GM12878 (cell line): ENCODE measurements at regions not wholly inside any gene's neighbourhood (a gene's known extent, or its start where the extent isn't known, plus 50 kb on each side); places are given as distances from the start of the nearest gene placed in this dataset.

Source experiments
- ATAC-seq: fragments of 200-7000 bp; cut with Tn5 transposase; 3 replicates; pipeline ENCODE4 v1.9.1; 2020; ENCODE audit warnings: mild to moderate bottlenecking, moderate library complexity
- BruUV-seq: library from RNA; stranded (reverse); fragments of 400-500 nt; replicated peaks from 2 replicates; lab custom pipeline; 2021; lab: Mats Ljungman, UMichigan
- CTCF ChIA-PET: fragments of 300-600 bp; sonication (Branson Sonifier 250); formaldehyde crosslinking; extraction: SDS; loops from one replicate; lab custom pipeline; 2021; ENCODE audit warnings: inconsistent platforms; lab: Yijun Ruan, JAX
- POLR2A ChIA-PET: fragments of 350-600 bp; formaldehyde crosslinking; extraction: SDS; loops from one replicate; lab custom pipeline; 2021; ENCODE audit warnings: inconsistent platforms; lab: Charles Lee
- RAD21 ChIA-PET: fragments of 300-600 bp; sonication (Branson Sonifier 250); formaldehyde crosslinking; loops from one replicate; lab custom pipeline; 2023; ENCODE audit warnings: antibody characterized with exemption; ENCODE audit not compliant: unreplicated experiment; lab: Charles Lee
- SMC1A ChIA-PET: fragments of 300-600 bp; sonication (Branson Sonifier 250); formaldehyde crosslinking; loops from one replicate; lab custom pipeline; 2023; ENCODE audit not compliant: unreplicated experiment, uncharacterized antibody; lab: Charles Lee
- DNase-seq: peaks from one replicate; pipeline ENCODE4 v3.0.0-alpha.2; 2011; ENCODE audit warnings: low read depth, low spot score
- FAIRE-seq: peaks from 3 replicates; lab custom pipeline; 2011; peaks lifted over from hg19 to GRCh38; lab: Jason Lieb, UNC
- H2AFZ ChIP-seq: 2 replicates; pipeline ENCODE4 v1.6.0; 2011; ENCODE audit warnings: low read depth, low read length, control low read depth; ENCODE audit not compliant: control insufficient read depth
- H3K27ac ChIP-seq: 2 replicates; pipeline ENCODE4 v1.5.1; 2011; ENCODE audit warnings: control low read depth; ENCODE audit not compliant: control insufficient read depth, insufficient read depth
- H3K27me3 ChIP-seq, 2 experiments: replicated peaks in 1 of 2; 2 replicates each; pipeline versions ENCODE4 v1.6.0 to v1.6.1; 2011; ENCODE audit warnings: low read length in 1 of 2; ENCODE audit not compliant: control insufficient read depth in 2 of 2, insufficient read depth in 2 of 2
- H3K36me3 ChIP-seq, 2 experiments: 2 replicates each; pipeline ENCODE4 v1.5.1; 2011; ENCODE audit warnings: low read length in 1 of 2; ENCODE audit not compliant: control insufficient read depth in 2 of 2, insufficient read depth in 2 of 2
- H3K4me1 ChIP-seq: 2 replicates; pipeline ENCODE4 v1.6.1; 2011; ENCODE audit warnings: mild to moderate bottlenecking, low read length, moderate library complexity, mixed read lengths; ENCODE audit not compliant: control insufficient read depth, insufficient read depth
- H3K4me2 ChIP-seq: 2 replicates; pipeline ENCODE4 v1.6.0; 2011; ENCODE audit warnings: control low read depth; ENCODE audit not compliant: control insufficient read depth, insufficient read depth
- H3K4me3 ChIP-seq: fragments of 200-600 bp; sonication (generic); 2 replicates; pipeline ENCODE4 v1.5.1; 2016
- H3K79me2 ChIP-seq: 2 replicates; pipeline ENCODE4 v1.6.0; 2011; ENCODE audit warnings: low read length; ENCODE audit not compliant: control insufficient read depth, insufficient read depth
- H3K9ac ChIP-seq: 2 replicates; pipeline ENCODE4 v1.8.0; 2011; ENCODE audit warnings: low read length, control low read depth, mixed read lengths; ENCODE audit not compliant: control insufficient read depth, insufficient read depth
- H3K9me3 ChIP-seq: replicated peaks from 3 replicates; pipeline ENCODE4 v1.5.1; 2011; ENCODE audit warnings: mild to moderate bottlenecking, low read length; ENCODE audit not compliant: control insufficient read depth, insufficient read depth
- H4K20me1 ChIP-seq: 2 replicates; pipeline ENCODE4 v1.6.0; 2011; ENCODE audit not compliant: control insufficient read depth, insufficient read depth
- ETV6 ChIP-seq, 2 experiments: fragments of 450-650 bp in 1 of 2; IDR thresholded peaks in 1 of 2; conservative IDR thresholded peaks in 1 of 2; 2 replicates each; pipeline ENCODE4 v1.6.1; 2014; ENCODE audit warnings: antibody characterized with exemption in 1 of 2, borderline replicate concordance in 1 of 2, low read depth in 1 of 2, mild to moderate bottlenecking in 1 of 2, moderate library complexity in 1 of 2
- FOS ChIP-seq: IDR thresholded peaks from 3 replicates; pipeline ENCODE4 v1.6.1; 2011; ENCODE audit warnings: borderline replicate concordance; ENCODE audit not compliant: insufficient read length; ENCODE audit errors: extremely low read depth
- HDGF ChIP-seq: fragments of 450-650 bp; IDR thresholded peaks from 2 replicates; pipeline ENCODE4 v1.6.1; 2016; ENCODE audit warnings: antibody characterized with exemption
- IKZF1 ChIP-seq: fragments of 450-650 bp; conservative IDR thresholded peaks from 2 replicates; pipeline ENCODE4 v1.6.1; 2017; ENCODE audit warnings: antibody characterized with exemption, mild to moderate bottlenecking
- JUND ChIP-seq: IDR thresholded peaks from 2 replicates; pipeline ENCODE4 v1.6.1; 2012; ENCODE audit warnings: low read depth, mild to moderate bottlenecking, low read length, improper control_type of control experiment, moderate library complexity
- LARP7 ChIP-seq: fragments of 450-650 bp; IDR thresholded peaks from 2 replicates; pipeline ENCODE4 v1.6.1; 2017; ENCODE audit warnings: mild to moderate bottlenecking
- MLLT1 ChIP-seq: fragments of 450-650 bp; IDR thresholded peaks from 2 replicates; pipeline ENCODE4 v1.6.1; 2016; ENCODE audit warnings: mild to moderate bottlenecking
- NR2F1 ChIP-seq: fragments of 450-650 bp; conservative IDR thresholded peaks from 2 replicates; pipeline ENCODE4 v1.6.1; 2017; ENCODE audit warnings: mild to moderate bottlenecking
- RELA ChIP-seq: fragments of 450-650 bp; IDR thresholded peaks from 2 replicates; pipeline ENCODE4 v1.8.0; 2014; ENCODE audit warnings: borderline replicate concordance; ENCODE audit not compliant: partially characterized antibody
- SPI1 ChIP-seq: IDR thresholded peaks from 2 replicates; pipeline ENCODE4 v1.6.1; 2011; ENCODE audit warnings: low read depth, mild to moderate bottlenecking, low read length, moderate library complexity, borderline replicate concordance; ENCODE audit not compliant: insufficient read depth
- SUPT20H ChIP-seq: IDR thresholded peaks from 2 replicates; pipeline ENCODE4 v1.6.1; 2011; ENCODE audit warnings: low read depth, mild to moderate bottlenecking, low read length, moderate library complexity, borderline replicate concordance; ENCODE audit not compliant: control insufficient read depth
- TCF7 ChIP-seq: IDR thresholded peaks from 2 replicates; pipeline ENCODE4 v1.6.1; 2014; ENCODE audit warnings: antibody characterized with exemption, borderline replicate concordance
- WGBS: methylation state at CpG from one replicate; pipeline ENCODE4 v1.1.6; 2016; ENCODE audit warnings: low lambda C conversion rate; ENCODE audit not compliant: insufficient replicate concordance, insufficient coverage; ENCODE audit errors: missing lambda C conversion rate; 5-methylcytosine and 5-hydroxymethylcytosine counted together
- in situ Hi-C: fragments of 300-500 bp; cut with MboI; formaldehyde crosslinking; loops from 9 replicates; pipeline ENCODE4 v1.14.3; 2018; ENCODE audit warnings: mixed read lengths
- intact Hi-C: fragments of 100-400 bp; cut with micrococcal nuclease; formaldehyde crosslinking; loops from one replicate; pipeline ENCODE4 v1.14.2; 2022; ENCODE audit not compliant: unreplicated experiment

- no peaks in the 10 kb centered on the region; the same call in 2 of the 3 replicates for H3K9me3 ChIP-seq
- DNase-seq: no peak
- H3K4me2 ChIP-seq: no peak overlapping the region
- intact Hi-C loops: no loop called here
- no peaks in the 10 kb centered on the region for H3K79me2 ChIP-seq
- no TSS peak for BruUV-seq
- H3K36me3 ChIP-seq: no peaks in the 10 kb centered on the region
- ChIA-PET SMC1A (no interaction called here), CTCF (interaction anchor here (0.9 kb wide), 1 partner anchor 125 kb away, joined by 3 read pairs; no protein-coding TSS in a partner anchor), RAD21 (no interaction called here), POLR2A (no interaction called here)
- H2AFZ ChIP-seq: no peak overlapping the region
- 0% methylated on average over 3 of the region's 3 CpGs for WGBS
- TF ChIP-seq SPI1 (peak; percentile 9; the same call in 1 of the 2 replicates), JUND (no peak), IKZF1 (no peak), FOS (no peak), ETV6 (conservative IDR thresholded peaks at IDR 0.05 in 1 of 2, IDR thresholded peaks at IDR 0.05 in 1 of 2; ENCODE audit: borderline replicate concordance in 1 of 2, low read depth in 1 of 2) (no peak)
- no peak overlapping the region for H3K27ac ChIP-seq
- no peak overlapping the region for H3K4me3 ChIP-seq
- ATAC-seq: peak; percentile 45; the same call in 2 of the 3 replicates
- no peak for FAIRE-seq
- no peak overlapping the region for H3K9ac ChIP-seq
- in situ Hi-C loops: no loop called here
- no peaks in the 10 kb centered on the region for H3K4me1 ChIP-seq
- H4K20me1 ChIP-seq: no peaks in the 10 kb centered on the region
- no peaks in the 10 kb centered on the region for H3K27me3 ChIP-seq
Observed at GRCh38 chr21:25029580-25029979, 577.7 kb downstream of the MRPL39 start.

DNA sequence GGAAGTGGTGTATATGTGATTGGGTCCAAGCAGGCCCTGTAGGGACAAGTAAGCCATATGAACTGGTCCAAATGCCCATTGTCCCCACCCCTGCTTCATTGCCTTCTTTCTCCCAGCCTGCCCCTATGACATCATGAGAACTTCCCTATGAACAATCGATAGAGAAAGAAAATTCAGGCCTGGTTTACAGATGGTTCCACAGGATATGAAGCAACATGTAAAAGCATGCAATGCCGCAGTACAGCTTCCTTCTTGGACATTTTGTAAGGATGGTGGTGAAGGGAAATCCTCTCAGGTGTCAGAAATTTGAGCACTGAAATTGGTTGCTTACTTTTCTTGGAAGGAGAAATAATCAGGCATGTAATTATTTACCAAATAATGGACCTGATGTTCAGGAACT, 581.7 kb downstream of the MRPL39 start:
- no peak for ATAC-seq
- WGBS: 26% methylated on average over 2 of the region's 2 CpGs
- TF ChIP-seq TCF7 (no peak), RELA (no peak), NR2F1 (no peak), MLLT1 (no peak), HDGF (no peak), SUPT20H (no peak), LARP7 (no peak)
- TF ChIP-seq, all 136 proteins: peak for 0
- Histone ChIP-seq H3K4me3 (no peak overlapping the region), H3K27ac (no peak overlapping the region), H4K20me1 (no peaks in the 10 kb centered on the region), H2AFZ (no peak overlapping the region), H3K79me2 (no peaks in the 10 kb centered on the region), H3K27me3 (no peaks in the 10 kb centered on the region), H3K9ac (no peak overlapping the region), H3K4me2 (no peak overlapping the region), H3K9me3 (no peaks in the 10 kb centered on the region; the same call in 2 of the 3 replicates), H3K36me3 (no peaks in the 10 kb centered on the region), H3K4me1 (no peaks in the 10 kb centered on the region)
- intact Hi-C loops: no loop called here
- DNase-seq (no peak), FAIRE-seq (no peak)
- in situ Hi-C loops: no loop called here
- RAD21 ChIA-PET: interaction anchor here (0.6 kb wide), 1 partner anchor 614 kb away, joined by 3 read pairs; no protein-coding TSS in a partner anchor
- POLR2A ChIA-PET: interaction anchor here (0.6 kb wide), 1 partner anchor 31 kb away, joined by 3 read pairs; no protein-coding TSS in a partner anchor
- SMC1A ChIA-PET: no interaction called here
- no TSS peak for BruUV-seq
- CTCF ChIA-PET: no interaction called here
